ENCODE measurements at regions not wholly inside any gene's neighbourhood (a gene's known extent, or its start where the extent isn't known, plus 50 kb on each side); places are given as distances from the start of the nearest gene placed in this dataset.
"Not testable (repeated sequence)": the region's sequence is repeated elsewhere in the genome, so short reads cannot be mapped to it uniquely, and the experiment has no call there.

DNA sequence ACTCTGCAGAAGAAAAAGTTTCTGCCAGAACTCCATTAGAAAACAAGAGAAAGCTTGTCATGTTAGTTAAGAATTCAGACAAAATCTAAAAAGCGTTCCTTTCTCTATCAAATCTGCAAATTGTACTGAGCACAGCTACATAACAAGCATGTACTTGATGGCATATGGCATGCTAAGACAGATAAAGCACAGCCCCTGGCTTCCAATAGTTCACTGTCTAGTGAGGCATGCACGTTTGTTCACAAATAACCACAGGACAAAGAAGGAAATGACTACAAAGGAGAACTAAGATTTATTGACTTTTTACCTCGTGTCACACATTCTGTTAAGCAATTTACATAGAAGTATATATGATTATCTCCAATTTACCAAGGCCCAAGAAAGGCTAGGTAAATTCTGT is 518.2 kb upstream of the TLE4 start:
- Mint-ChIP-seq H3K4me1 (ENCODE audit: low read depth) (no peaks in the 10 kb centered on the region), H3K27me3 (peaks cover 4% of the 10 kb centered on the region), H3K4me3 (no peak overlapping the region)

DNA sequence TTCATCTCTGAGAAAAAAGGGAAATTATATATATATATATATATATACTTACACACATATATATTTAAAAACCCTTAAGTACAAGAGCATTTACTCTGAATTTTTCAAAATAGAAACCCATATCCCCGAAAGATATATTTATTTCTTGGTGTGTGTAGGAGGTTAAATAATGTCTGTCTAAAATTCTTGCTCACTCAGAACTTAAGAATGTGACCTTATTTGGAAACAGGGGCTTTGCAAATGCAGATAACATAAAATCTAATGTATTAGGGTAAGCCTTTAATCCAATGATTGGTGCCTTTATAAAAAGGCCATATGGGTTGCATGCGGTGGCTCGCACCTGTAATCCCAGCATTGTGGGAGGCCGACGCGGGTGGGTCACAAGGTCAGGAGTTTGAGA is 517.3 kb upstream of the TLE4 start:
- H3K4me3 Mint-ChIP-seq, result no peak overlapping the region
- no peaks in the 10 kb centered on the region for H3K9me3 Mint-ChIP-seq (ENCODE audit: low read depth)
- no peak overlapping the region for H3K27ac Mint-ChIP-seq
- no peaks in the 10 kb centered on the region for H3K4me1 Mint-ChIP-seq (ENCODE audit: low read depth)
- peaks cover 4% of the 10 kb centered on the region for H3K27me3 Mint-ChIP-seq
- no peaks in the 10 kb centered on the region for H3K36me3 Mint-ChIP-seq

More for the DNA sequence above, 518.2 kb upstream of the TLE4 start:
- Mint-ChIP-seq H3K9me3 (ENCODE audit: low read depth) (no peaks in the 10 kb centered on the region), H3K36me3 (no peaks in the 10 kb centered on the region), H3K27ac (no peak overlapping the region)

DNA sequence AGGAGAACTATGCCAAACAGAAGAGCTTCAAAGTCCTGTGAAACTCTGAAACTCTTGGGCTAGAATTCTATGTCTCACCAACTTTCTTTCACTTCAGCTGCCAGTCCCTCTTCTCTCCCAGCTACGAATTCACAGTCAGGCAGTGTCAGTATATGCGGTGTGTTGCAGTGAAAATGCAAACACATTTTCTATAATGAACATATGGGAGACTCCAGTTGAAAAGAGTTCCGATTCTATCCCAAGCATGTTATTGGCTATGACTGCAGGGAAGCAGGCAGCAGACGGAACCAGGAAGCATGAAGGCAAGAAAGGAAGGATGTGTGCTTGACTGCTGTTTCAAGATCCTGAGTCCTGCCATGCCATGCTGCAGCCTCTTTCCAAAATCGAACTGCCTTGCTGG is 515.7 kb upstream of the TLE4 start:
- Mint-ChIP-seq H3K4me3 (no peak overlapping the region), H3K27me3 (peaks cover 3% of the 10 kb centered on the region), H3K27ac (no peak overlapping the region), H3K9me3 (ENCODE audit: low read depth) (no peaks in the 10 kb centered on the region), H3K4me1 (ENCODE audit: low read depth) (no peaks in the 10 kb centered on the region), H3K36me3 (no peaks in the 10 kb centered on the region)

DNA sequence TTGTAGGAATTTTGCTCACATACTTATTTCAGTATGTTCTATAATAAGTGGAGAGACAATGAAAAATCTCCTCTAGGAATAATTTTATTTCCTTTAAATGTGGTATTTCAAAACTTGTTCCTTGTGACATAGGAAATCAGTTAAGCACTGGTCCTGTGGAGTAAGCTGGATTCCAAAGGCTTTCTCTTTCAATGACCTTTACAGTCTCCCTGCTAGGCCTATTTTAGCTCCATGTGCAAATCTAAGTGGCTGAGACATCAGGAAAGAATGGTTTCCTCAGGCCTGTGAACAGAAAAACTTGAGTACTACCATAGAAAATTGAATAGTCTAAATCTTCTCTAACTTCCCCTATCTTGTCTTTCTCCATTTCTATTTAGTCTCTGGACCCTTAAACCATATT is 514.2 kb upstream of the TLE4 start:
- Mint-ChIP-seq H3K36me3 (no peaks in the 10 kb centered on the region), H3K27me3 (peaks cover 2% of the 10 kb centered on the region), H3K4me3 (no peak overlapping the region), H3K27ac (no peak overlapping the region), H3K4me1 (ENCODE audit: low read depth) (no peaks in the 10 kb centered on the region), H3K9me3 (ENCODE audit: low read depth) (no peaks in the 10 kb centered on the region)

DNA sequence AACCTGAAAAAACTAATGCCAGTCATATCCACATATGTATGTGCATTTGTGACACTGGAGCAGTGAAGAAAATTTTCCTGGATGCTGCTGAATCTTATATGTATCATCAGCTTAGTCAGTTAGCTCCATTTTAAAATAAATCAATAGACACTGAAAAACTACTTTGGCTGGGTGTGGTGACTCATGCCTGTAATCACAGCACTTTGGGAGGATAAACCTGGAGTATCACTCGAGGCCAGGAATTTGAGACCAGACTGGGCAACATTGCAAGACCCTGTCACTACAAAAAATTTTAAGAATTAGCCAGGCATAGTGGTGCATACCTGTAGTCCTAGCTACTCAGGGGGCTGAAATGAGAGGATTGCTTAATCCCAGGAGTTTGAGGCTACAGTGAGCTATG is 511.0 kb upstream of the TLE4 start:
- Mint-ChIP-seq H3K9me3 (ENCODE audit: low read depth) (no peaks in the 10 kb centered on the region), H3K27ac (no peak overlapping the region), H3K4me3 (no peak overlapping the region), H3K4me1 (ENCODE audit: low read depth) (no peaks in the 10 kb centered on the region), H3K36me3 (no peaks in the 10 kb centered on the region), H3K27me3 (no peaks in the 10 kb centered on the region)

DNA sequence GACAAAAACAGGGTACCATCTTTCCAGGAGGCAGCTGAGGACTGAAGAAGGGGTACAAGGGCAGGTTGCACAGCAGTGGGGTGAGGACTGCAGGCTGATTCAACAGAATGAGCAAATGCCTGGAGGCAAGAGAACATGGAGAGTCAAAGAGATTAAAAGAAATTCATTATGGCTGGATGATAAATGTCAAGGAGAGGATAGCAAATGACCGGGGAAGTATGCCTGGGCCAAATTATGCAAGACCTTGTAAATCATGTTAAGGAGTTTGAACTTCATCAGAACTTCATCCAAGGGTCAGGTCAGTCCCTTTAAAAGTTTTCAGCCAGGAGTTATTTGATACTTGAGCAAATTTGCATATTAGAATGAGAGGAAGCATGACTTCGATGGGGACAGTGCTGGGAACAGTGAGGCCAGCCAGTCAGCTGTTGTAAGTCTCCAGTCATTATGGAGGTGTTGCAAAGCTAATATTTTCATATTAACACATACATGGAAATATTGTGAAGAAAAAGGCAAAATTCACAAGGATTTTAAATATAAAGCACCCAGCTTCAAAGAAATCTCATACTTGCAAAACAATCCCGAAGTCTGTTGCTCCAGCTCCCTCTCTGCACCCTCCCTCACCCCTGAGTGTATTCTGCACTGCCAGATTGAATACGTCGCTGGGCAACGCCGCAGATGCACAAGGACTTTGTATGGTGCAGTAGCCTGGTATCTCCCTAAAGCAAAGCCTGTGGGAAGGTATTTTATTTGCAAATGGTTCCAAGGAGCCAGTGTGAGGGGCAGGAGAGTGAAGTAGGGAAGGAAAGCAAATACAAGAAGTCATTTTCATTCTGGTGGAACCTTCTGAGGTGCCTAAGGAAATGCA is 509.8 kb upstream of the TLE4 start:
- H3K9me3 Mint-ChIP-seq (ENCODE audit: low read depth), result no peaks in the 10 kb centered on the region
- no peak overlapping the region for H3K27ac Mint-ChIP-seq
- H3K36me3 Mint-ChIP-seq, result no peaks in the 10 kb centered on the region
- H3K27me3 Mint-ChIP-seq, result no peaks in the 10 kb centered on the region
- no peaks in the 10 kb centered on the region for H3K4me1 Mint-ChIP-seq (ENCODE audit: low read depth)
- H3K4me3 Mint-ChIP-seq, result no peak overlapping the region

DNA sequence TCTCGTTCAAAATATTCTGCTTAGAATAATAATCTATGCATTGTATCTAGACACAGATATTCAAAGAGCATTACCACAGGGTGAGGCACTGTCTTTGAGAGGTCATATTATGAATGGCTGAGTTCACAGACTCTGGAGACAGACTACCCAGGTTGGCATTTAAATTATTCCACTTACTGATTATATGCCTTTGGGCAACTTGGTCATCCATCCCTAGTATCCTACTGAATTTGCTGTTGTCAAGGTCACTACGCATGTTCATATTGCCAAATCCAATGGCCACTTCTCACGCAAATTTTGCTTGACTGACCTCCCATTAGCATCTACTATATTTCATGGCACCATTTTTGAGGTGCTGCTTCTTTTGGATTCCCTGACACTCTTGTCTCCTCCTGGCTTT is 498.6 kb upstream of the TLE4 start:
- Mint-ChIP-seq H3K27ac (no peak overlapping the region), H3K4me1 (ENCODE audit: low read depth) (no peaks in the 10 kb centered on the region), H3K9me3 (ENCODE audit: low read depth) (no peaks in the 10 kb centered on the region), H3K27me3 (no peaks in the 10 kb centered on the region), H3K4me3 (no peak overlapping the region), H3K36me3 (no peaks in the 10 kb centered on the region)

DNA sequence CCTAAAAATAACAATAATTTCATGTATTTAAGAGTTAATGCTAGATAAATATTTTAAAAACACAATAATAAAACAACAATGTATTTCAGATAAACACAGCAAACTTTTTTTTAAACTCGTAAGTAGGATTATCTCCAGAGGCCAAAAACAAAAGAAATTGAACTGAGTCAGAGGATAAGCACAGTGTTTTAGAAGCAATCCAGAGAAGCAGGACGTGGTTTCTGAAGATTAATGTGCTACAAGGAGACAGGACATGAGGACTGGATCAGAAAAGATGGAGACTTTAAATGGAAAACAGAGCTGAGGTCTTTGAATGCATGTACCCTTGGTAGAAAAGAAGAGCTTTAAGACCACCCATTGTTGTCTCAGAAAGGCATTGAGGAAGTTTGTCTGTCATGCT is 491.2 kb upstream of the TLE4 start:
- H3K4me1 Mint-ChIP-seq (ENCODE audit: low read depth), result no peaks in the 10 kb centered on the region

DNA sequence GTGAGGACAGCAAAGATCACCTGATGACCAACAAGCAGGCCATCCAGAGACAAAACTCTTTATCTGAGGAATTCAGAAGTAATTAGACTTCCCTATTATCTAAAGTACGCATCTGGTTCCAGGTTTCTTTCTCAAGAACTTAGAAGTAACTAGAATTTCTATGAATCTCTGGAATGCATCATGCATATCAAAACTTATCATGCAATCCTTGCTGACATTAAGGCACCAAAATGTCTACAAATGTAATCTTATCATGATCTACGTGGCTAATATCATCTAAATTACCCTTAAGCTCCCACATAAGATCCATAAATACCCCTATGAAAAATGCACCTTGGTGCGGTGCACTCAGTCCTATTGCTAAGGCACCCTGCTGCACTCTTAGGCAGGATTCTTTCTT is 488.1 kb upstream of the TLE4 start:
- H3K27me3 Mint-ChIP-seq, result no peaks in the 10 kb centered on the region
- H3K9me3 Mint-ChIP-seq (ENCODE audit: low read depth), result no peaks in the 10 kb centered on the region
- H3K4me1 Mint-ChIP-seq (ENCODE audit: low read depth), result no peaks in the 10 kb centered on the region
- no peak overlapping the region for H3K27ac Mint-ChIP-seq
- no peaks in the 10 kb centered on the region for H3K36me3 Mint-ChIP-seq
- no peak overlapping the region for H3K4me3 Mint-ChIP-seq

More for the DNA sequence above, 491.2 kb upstream of the TLE4 start:
- Mint-ChIP-seq H3K36me3 (no peaks in the 10 kb centered on the region), H3K4me3 (no peak overlapping the region), H3K9me3 (ENCODE audit: low read depth) (no peaks in the 10 kb centered on the region), H3K27me3 (no peaks in the 10 kb centered on the region), H3K27ac (no peak overlapping the region)

DNA sequence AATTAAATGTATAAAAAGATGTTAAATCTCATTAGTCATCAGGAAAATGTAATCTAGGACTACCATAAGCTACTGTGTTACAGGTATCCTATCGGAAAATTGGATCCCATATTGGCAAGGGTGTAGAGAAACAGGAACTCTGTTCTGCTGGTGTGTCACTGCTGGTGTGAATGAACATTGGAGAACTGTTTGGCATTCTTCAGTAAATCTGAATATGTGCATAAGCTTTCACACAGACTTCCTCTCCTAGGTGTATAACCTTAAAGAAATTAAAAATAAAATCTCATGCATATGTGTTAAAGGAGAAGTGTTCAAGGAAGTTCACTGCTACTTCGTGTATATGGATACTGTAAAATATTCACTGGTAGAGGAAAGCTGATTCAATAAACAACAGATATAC is 484.6 kb upstream of the TLE4 start:
- H3K4me3 Mint-ChIP-seq, result no peak overlapping the region
- no peaks in the 10 kb centered on the region for H3K36me3 Mint-ChIP-seq
- no peak overlapping the region for H3K27ac Mint-ChIP-seq
- H3K9me3 Mint-ChIP-seq (ENCODE audit: low read depth), result no peaks in the 10 kb centered on the region
- no peaks in the 10 kb centered on the region for H3K27me3 Mint-ChIP-seq
- H3K4me1 Mint-ChIP-seq (ENCODE audit: low read depth), result no peaks in the 10 kb centered on the region

DNA sequence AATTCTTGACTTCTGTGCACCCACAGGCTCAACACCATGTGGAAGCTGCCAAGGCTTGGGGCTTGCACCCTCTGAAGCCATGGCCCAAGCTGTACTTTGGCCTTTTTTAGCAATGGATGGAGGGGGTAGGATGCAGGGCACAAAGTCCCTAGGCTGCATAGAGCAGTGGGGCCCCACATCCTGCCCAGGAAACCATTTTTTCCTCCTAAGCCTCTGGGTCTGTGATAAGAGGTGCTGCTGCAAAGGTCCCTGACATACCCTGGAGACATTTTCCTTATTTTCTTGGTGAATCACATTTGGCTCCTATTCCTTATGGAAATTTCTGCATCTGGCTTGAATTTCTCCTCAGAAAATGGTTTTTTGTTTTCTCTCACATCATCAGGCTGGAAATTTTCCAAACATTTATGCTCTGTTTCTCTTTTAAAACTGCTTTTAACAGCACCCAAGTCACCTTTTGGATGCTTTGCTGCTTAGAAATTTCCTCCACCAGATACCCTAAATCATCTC is 482.7 kb upstream of the TLE4 start:
- H3K27me3 Mint-ChIP-seq, result no peaks in the 10 kb centered on the region
- H3K4me1 Mint-ChIP-seq (ENCODE audit: low read depth), result no peaks in the 10 kb centered on the region
- no peak overlapping the region for H3K4me3 Mint-ChIP-seq
- no peaks in the 10 kb centered on the region for H3K36me3 Mint-ChIP-seq
- H3K9me3 Mint-ChIP-seq (ENCODE audit: low read depth), result no peaks in the 10 kb centered on the region
- H3K27ac Mint-ChIP-seq, result no peak overlapping the region

DNA sequence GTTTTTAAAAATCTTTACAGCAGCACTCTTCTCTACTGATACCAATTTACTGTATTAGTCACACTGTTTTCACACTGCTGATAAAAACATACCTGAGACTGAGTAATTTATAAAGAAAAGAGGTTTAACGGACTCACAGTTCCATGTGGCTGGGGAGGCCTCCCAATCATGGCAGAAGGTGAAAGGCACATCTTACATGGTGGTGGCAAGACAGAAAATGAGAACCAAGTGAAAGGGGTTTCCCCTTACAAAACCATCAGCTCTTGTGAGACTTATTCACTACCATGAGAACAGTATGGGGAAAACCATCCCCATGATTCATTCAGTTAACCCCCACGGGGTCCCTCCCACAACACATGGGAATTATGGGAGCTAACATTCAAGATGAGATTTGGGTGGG is 481.9 kb upstream of the TLE4 start:
- not testable (repeated sequence) for H3K4me3 Mint-ChIP-seq; H3K27ac Mint-ChIP-seq; H3K4me1 Mint-ChIP-seq (ENCODE audit: low read depth); H3K27me3 Mint-ChIP-seq; H3K36me3 Mint-ChIP-seq; H3K9me3 Mint-ChIP-seq (ENCODE audit: low read depth)

DNA sequence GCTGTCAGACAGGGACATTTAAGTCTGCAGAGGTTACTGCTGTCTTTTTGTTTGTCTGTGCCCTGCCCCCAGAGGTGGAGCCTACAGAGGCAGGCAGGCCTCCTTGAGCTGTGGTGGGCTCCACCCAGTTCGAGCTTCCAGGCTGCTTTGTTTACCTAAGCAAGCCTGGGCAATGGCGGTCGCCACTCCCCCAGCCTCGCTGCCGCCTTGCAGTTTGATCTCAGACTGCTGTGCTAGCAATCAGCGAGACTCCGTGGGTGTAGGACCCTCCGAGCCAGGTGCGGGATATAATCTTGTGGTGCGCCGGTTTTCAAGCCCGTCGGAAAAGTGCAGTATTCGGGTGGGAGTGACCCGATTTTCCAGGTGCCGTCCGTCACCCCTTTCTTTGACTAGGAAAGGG is 468.5 kb upstream of the TLE4 start:
- not testable (repeated sequence) for H3K4me3 Mint-ChIP-seq; H3K27ac Mint-ChIP-seq; H3K9me3 Mint-ChIP-seq (ENCODE audit: low read depth); H3K36me3 Mint-ChIP-seq; H3K4me1 Mint-ChIP-seq (ENCODE audit: low read depth); H3K27me3 Mint-ChIP-seq

DNA sequence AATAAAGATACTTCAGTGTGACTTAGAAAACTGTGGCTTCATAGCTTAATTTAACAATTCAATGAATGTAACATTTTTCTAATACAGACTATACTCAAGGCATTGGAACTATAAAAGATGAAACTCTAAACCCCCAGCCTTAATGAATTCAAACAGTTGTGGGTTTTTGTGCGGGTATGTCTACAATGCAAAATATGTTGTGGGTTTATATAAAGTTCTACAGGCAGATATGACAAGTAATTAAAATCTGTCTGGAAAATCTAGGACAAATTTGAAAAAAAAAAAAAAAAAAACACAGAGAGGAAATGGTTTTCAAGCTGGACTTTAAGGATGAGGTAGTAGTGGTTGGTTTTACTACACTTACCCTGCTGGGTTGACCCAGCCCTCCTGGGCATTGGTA is 467.5 kb upstream of the TLE4 start:
- Mint-ChIP-seq H3K27ac (no peak overlapping the region), H3K36me3 (no peaks in the 10 kb centered on the region), H3K4me3 (no peak overlapping the region), H3K9me3 (ENCODE audit: low read depth) (peaks cover 9% of the 10 kb centered on the region), H3K27me3 (peaks cover 6% of the 10 kb centered on the region), H3K4me1 (ENCODE audit: low read depth) (no peaks in the 10 kb centered on the region)

DNA sequence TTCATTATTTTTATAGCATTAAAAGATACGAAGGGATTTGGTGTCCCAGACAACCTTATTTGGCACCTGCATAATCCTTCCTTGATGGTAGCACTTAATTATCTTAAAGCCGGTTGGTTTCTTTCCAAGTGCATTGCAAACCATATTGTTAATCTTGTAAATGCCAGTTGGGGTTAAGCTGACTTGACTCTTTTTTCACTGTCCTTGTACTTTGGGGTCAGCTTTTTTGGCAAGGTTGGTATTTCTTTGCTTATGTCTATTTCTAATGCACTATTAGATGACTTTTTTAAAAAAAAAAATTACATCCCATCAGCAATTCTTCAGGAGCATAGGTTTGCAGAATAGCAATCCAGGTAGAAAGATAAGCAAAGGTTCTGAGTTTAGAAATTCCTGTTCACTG is 466.8 kb upstream of the TLE4 start:
- H3K4me1 Mint-ChIP-seq (ENCODE audit: low read depth), result no peaks in the 10 kb centered on the region
- peaks cover 6% of the 10 kb centered on the region for H3K27me3 Mint-ChIP-seq
- no peaks in the 10 kb centered on the region for H3K36me3 Mint-ChIP-seq
- H3K27ac Mint-ChIP-seq, result no peak overlapping the region
- peaks cover 12% of the 10 kb centered on the region for H3K9me3 Mint-ChIP-seq (ENCODE audit: low read depth)
- H3K4me3 Mint-ChIP-seq, result no peak overlapping the region
